ENCODE measurements at regions not wholly inside any gene's neighbourhood (a gene's known extent, or its start where the extent isn't known, plus 50 kb on each side); places are given as distances from the start of the nearest gene placed in this dataset.

DNA sequence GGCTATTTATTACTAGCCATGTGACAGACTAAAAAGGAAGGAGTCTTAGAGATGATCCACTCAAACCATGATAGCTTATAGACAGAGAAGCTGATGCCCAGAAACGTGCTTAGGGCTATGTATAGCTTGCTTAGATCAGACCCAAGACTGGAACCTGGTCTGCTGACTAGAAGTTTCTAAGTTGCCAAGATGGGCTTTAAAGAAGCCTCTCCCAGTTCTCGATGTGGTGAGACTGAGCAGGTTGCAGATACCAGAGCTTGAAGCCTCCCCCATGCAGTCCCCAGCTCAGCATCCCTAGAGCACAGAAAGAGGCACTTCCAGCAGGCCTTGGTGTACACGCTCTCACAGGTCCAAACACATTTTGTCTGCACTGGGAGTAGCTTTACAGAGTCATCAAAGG lies 51.1 kb upstream of the ATP10B start:
- TF ChIP-seq CTCF (optimal IDR thresholded peaks at IDR 0.05 in 1 of 3, IDR thresholded peaks at IDR 0.05 in 1 of 3, conservative IDR thresholded peaks at IDR 0.05 in 1 of 3; ENCODE audit: extremely low read depth in 1 of 3, insufficient read depth in 2 of 3, low read length in 3 of 3) (no peak), EZH2 (IDR thresholded peaks at IDR 0.05; ENCODE audit: low read length) (no peak)

All from keratinocyte (primary cell).